COR-L47 (cell line): ENCODE measurements at regions not wholly inside any gene's neighbourhood (a gene's known extent, or its start where the extent isn't known, plus 50 kb on each side); places are given as distances from the start of the nearest gene placed in this dataset.

ENCODE experiments used
- DNase-seq: peaks from one replicate; lab custom pipeline; 2025; lab: John Stamatoyannopoulos, UW

DNA sequence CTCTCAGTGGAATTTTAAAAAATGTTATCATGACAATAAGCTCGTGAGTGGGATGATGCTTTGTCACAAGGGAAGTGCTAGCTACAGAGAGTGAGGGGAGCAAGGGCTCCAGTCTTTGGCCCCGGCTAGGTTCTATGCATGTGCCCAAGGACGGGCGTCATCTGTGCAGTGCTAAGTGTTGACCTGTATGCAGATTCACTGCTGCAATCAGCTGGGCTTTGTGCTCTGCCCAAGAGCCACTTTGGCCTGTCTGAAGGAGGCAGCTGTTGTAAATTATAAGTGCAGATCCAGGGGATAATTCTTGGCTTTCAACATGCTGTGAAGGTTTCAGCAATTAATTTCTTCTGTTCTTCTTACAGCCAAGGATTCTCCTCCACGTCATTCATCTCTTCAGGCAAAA lies 268.6 kb downstream of the PSAT1 start:
- no peak for DNase-seq

DNA sequence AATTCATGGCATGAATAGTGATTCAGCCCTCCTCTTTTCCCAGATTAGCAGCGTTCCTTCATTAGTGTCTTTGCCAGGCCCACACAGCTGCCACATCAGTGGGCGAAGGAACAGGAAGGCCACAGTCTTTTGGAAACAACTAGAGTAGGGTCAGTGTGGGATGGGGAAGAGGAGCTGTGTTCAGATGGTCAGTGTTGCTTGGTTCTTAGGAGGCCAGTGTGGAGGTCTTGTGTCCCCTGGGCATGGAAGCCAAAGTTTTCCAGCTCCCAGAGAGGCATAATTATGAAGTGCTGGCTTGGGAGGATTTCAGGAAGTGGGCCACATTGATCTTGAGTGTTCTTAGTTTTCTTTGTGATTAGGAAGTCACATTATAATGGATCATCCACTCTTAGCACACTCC lies 269.6 kb downstream of the PSAT1 start:
- DNase-seq = no peak

DNA sequence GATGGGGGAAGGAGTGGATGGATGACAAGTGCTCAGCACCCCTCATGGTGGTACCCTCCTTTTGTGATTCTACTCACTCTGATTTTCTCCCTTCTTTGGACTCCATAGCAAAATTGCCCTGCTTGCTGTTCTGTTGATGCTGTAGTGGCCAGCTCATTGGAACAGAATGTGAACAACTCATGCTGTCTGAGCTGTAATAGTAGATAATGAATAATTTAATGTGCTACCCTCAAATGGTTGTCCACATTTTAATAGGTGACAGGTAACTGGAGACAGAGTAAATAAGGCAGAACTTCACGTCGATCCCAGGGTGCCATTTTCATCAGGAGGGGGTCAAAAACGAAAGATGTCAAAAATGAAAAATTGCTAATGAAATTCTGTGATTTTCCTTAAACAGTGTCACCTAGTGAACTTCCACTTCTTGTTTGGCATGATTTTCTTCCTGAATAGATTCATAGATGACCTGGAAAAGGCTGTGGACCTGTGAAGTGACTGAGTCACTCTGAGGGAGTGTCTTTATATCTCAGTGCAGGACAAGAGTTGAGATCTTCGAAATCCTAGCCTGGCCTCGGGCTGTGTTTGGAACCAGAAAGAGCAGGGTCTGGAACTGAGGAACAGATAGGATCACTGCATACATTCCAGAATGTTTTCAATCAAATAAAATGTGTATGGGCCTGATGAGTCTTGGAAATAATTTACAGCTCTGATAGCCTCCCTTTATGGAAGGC lies 270.2 kb downstream of the PSAT1 start:
- DNase-seq = no peak

DNA sequence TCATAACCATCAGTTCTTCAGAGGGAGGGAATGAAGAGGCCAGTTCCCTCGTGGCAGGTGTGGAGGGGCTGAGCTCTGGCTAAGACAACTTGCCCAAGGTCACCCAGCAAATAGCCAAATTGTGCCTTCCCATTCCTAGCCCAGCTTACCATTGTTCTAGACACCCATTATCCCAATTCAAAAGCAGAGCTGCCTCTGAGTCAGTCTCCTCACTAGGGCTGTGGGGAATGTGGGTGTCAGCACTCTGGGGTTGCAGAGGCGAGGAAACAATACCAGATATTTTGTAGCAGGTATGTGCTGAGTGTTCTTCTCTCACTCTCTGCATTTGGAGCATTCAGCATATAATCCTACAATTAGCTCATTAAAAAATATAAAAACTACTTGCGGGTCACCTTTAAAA lies 270.8 kb downstream of the PSAT1 start:
- no peak for DNase-seq

DNA sequence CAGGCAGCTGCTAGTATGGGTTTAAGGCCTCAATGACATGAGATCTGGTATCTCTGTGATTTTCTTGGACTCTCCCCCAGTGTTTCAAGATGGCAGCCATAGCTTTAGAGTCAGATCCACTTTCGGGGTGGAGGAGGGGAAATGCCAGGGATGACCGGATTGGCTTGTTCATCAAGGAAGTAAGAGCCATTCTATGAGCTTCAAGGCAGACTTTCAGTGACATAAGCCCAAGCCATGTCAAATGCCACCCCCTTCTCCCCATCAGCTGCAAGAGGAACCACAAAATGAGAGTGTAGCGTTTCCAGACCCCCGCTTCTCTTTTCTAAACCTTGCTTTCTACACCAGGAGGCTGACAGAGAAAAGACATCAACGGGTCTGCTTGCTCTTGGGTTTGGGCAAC lies 271.8 kb downstream of the PSAT1 start:
- no peak for DNase-seq

DNA sequence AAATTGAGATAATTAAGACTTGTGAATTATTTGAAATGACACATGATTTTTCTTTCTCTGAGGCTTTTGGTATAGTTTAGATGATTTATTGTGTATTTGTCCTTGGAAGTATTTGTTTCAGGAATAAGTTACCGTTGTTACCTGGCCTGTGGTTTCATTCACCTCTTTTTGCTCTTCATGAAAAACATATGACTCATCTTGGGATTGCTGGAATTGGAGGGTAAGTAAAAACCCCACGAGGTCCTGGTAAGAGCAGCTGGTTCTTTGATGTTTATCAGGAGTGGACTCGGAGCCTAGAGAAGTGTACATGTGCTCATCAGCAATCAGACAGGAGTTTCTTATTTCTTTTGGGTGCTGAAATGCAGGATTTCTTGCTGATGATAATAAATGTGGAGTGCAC lies 275.3 kb downstream of the PSAT1 start:
- DNase-seq = no peak

DNA sequence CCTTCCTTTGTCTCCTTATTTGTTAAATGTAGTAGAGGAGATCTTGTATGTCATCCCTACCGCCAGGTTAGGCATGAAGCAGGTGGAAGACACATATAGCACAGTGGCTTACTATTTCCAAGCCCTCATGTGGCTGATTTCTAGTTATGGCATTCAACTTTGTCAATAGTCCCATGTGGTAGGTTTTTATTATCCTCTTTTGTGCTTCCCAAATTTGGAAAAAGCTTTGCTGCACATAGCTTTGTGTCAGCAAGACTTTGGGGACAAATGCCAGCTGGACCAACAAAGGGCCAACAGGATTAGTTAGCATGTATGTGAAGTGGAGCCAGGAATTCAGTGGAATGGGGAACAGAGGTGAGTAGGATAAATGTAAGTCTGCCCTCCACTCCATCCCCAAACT lies 276.3 kb downstream of the PSAT1 start:
- no peak for DNase-seq

DNA sequence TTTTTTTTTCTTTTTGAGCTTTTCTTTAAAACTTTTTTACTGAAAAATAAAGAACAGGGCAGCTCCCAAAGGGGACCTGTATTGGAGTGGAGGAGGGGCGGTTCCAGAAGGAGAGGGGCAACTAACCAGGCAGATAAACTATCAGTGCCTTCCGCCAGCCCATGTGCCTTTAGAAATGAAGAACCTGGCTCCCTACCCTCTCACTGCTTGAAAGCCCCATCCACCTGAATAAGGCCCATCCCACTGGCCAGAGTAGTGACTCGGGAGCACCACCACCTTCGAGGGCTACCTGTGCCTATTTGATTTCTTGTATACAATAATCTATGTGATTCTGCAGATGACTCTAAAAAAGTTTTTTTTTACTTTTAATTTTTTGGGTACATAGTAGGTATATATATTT lies 276.7 kb downstream of the PSAT1 start:
- DNase-seq = no peak

DNA sequence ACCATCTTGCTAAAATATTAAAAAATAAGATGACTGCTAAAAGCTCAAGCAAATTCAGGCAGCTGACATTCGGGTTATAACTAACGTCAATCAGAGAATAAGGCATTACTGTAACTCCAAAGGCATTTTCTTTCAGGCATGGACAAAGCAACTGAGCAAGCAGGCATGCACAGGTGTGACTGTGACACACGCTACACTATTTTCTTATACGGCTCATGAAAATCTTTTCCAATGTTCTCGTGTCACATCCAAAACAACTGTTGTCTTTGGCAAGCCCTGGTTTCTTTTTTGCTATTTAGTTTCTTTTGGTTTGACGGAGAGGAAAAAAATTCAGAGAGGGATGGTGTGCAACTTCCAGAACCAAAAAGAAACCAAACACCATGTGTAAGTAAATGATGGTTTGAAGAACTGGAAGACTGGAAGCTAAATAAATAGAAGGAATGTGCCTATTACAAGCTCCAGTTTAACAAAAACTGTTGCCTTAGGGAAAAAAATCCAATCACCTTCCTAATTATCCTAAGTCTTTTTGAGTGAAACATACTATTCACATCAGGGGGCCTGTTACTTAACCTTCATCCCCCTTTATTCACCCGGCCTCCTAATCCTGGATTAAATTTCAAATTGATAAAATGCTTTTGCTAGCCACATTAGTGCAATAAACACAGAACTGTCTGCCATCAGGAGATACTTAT lies 277.6 kb downstream of the PSAT1 start:
- DNase-seq = no peak

DNA sequence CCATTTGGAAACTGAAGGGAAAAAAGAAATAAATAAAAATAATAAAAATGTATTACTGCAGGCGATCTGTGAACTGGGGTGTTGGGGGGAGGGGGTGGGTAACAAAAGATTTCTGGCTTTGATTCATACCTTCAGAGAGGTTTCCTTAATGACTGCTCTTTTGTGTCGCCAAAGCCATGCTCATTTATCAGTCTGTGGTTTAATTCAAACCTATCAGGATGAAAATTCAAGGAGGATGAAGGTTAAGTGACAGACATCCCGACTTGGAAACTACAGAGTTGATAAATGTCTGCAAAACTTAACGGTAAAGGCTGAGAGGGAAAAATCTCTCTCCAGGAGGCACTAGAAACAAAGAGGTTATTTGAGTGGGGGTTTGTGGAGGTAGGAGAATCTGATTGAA lies 278.2 kb downstream of the PSAT1 start:
- no peak for DNase-seq

DNA sequence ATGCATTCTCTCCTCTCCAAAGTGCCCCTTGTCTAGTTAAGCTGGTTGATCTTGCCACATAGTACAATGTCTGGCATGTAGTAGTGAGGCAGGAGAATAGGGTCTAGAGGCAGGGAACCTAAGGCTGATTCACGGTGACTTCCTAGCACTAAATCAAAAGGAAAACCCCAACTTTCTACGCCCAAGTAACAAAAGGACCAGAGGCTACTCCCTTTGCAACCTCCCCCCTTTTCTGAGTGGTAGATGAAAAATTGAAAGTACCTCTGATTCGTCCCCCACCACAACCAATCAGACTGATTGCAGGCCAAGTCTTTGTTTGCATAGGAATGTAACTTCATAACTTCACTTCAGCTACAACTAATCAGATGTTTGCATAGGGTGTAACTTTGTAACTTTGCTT lies 278.8 kb downstream of the PSAT1 start:
- DNase-seq = no peak

DNA sequence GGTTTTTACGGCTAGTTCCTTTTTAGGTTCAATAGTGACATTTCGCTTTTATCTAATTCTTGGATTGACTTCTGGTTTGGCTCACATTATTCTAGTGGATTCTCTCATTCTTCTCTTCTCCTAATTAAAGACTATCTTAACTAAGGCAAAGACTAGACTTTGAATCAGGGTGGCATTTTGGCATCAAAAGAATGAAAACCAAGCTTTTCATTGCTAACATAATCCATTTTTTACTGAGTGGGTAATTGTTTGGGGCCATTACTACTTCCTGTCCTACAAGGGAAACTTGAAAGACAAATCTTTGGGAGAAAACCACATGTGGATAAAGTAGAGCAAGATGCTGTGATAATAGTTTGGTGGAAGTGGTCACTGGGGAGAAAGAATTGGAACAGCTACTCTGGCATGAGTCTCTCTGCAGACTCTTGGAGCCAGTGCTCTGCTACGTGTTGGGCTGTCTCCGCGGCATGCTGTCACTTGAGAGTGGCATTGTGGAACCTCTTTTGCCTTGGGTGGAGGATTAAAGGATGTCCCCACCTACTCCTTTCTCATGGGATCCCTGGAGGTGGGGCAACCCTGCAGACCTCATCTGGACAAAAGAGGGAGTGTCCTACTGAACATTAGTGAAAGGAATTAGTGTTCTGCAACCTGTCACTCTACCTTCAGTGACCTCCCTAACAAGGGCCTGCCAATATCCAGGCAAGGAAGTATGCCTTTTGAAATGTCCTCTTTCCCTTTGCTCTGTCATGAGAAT lies 280.4 kb downstream of the PSAT1 start:
- DNase-seq = no peak

DNA sequence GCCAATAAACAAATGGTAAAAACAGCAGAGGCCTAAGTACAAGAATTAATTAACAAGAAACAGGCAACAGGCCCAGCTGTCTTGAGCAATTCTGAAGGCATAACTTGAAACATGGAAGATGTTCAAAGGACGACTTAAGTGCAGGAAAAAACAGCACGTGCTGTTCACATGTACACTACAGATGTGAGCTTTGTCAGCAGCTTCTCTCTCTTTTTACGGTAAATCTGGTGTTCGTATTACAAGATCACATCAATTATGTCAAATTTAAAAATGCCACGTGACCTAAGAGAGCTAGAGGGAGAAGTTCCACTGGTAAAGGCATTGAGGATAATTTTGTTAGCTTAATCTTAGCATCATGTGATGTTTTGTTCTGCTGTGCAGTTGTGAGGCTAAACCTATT lies 281.1 kb downstream of the PSAT1 start:
- DNase-seq = no peak

DNA sequence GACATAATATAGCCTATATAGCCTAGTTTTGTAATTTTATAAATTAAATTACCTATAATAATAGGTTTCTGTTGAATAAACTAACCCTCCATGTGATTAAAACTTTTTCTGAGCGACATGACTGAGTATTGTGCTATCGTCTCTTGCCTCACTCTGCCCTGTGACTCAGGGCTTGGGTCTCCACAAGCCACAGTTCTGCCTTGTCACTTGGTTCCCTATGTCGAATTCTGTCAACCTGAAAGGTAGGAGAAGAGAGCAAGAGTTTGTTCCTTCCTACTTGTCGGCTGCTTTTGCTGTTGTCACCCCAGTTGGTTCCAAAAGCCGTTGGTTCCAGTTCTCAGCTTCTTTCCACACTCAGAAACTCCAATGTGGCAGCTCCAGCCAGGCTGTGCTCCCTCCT lies 285.9 kb downstream of the PSAT1 start:
- no peak for DNase-seq

DNA sequence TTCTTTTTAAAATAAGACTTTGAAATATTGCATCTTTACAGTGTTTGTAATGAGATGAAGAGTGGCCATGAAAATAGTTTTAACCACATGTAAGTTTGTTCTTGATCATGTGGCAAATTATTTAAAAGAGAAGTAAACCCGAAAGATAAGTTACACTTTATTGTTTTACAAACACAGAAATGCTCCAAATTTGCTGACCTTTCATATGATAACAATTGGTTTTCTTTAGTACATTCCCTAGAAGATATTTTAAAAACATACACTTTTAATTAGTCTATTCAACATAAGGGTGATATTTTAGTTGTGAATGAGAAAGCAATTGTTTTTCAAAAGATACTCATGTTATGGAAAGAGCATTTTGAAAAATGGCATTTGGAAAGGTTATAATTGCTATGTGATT lies 287.7 kb downstream of the PSAT1 start:
- DNase-seq = no peak

DNA sequence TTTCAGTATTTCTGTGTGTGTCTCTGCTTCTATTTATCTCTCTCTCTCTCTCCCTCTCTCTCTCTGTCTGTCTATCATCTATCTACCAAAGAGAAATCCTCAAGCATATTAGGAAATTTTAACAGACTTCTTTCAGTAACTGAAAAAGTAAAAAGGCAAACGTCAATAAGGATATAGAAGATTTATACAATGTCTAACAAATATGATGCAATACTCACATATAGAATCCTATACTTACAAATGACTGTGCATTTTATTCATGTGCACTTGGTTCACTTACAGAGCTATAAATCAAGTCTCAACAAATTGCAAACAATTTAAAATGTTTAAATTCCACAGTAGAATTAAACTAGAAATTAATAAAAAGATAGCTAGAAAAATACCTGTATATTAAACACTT lies 289.0 kb downstream of the PSAT1 start:
- DNase-seq = no peak

DNA sequence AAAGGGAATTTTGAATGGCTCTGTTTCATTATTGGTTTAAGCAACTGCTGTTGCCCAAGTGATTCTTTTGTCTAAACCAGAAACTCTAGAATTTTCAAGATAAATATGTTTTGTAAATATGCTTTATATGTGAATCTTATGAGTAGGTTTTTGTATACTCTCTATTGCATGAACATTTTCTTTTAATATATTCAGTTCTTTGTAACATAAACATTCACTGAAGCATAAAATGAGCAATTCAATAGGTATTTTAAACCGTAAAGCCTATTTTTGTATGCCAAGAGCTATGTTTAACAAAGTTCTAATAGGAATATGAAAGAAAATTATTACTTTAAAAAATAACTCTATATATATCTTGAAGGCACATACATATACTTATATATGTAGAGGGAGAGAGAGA lies 293.1 kb downstream of the PSAT1 start:
- DNase-seq = no peak

DNA sequence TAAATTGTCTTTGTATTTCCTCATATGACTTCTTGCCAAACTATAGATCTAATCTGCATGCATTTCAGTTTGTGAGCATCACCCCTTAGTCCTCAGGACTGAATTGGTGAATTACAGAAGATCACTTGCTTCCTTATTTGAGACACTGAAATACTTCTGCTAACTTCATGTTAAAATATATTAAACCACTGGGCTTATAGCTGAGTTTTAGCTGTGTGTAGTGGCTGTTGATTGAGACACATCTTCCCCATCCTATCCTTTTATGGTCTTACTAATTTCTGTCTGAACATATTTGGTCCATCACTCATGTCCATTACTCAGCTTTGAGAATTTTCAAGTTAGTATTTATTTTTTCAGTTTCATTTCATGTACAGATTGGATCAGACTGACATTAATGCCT lies 295.9 kb downstream of the PSAT1 start:
- DNase-seq = no peak

DNA sequence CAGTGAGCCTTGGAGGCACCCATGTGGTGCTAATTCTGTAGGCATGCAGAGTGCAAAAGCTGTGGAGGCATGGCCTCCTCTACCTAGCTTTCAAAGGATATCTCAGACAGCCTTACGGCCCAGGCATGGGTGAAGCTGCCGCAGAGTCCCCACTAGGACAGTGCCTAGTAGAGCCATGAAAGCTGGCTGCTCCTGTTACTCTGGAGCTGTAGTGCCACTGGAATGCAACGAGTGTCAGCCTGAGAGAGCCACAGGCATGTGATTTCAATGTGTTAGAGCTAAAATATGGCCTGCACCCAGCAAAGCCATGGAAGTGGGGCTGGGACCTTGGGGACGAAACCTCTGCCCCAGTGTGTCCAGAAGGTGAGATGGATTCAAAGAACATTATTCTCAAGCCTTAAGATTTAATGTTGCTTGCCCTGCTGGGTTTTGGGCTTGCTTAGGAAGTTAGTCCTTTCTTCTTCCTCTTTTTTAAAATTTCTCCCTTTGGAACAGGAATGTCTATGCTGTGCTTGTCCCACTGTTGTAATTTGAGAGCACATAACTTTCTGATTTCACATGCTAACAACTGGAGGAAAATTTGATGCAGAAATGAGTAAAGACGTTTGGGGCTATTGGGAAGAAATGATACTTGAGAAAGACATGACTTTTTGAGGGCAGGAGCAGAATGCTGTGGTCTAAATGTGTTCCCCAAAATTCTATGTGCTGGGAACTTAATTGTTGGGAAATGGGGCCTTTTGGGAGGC lies 298.4 kb downstream of the PSAT1 start:
- no peak for DNase-seq

DNA sequence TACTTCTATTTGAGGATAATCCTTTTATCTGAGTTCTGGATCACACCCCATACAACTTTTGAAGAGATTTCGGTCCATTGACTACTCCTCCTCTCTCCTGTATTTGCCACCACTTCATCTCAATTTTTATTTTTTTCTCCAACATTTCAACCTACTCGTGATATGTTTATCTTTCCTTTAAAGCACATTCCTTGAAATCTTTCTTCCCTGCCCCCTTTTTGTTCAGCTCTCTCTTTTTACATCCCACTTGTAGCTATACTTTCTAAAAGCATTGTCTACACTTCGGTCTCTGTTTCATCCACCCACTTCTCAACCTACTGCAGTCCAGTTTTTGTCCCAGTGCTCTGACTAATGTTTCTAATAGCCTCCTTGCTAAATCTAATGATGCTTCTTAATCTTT lies 299.4 kb downstream of the PSAT1 start:
- no peak for DNase-seq

DNA sequence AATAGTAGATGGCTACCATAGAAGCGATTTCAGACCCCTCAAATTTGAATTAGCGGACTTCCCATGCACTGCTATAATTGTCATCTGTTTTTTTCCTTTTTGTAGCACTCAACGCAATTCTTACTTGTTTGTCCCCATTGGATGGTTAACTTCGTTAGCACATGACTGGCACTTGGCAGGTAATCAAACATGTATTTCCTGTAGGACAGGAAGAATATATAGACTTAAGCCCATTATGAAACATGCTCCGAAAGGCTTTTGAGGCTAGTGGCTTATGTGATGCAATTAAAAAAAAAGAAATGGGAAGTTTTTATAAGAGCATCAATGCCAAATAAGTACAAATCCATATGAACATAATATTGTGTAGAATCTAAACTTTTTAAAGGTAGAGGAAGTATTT lies 301.2 kb downstream of the PSAT1 start:
- no peak for DNase-seq

DNA sequence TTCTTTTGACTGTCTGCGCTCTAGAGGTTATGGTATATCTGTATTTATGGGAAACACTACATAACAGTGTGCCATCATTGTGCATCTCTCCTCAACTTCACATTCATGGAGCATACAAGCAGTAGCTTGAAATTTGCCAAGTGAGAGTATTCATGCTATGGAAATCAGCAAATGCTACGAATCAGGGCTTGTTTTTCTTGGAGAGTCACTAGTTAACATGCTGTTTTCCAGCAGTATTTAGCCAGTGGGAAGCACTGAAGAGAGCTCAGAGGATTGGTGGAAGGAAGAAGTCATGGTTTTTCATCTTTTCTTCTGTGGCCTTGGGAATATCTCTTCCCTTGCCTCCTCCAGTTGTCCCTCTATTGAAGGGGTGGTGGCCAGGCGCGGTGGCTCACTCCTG lies 303.0 kb downstream of the PSAT1 start:
- no peak for DNase-seq
